H1 (cell line): ENCODE measurements at regions not wholly inside any gene's neighbourhood (a gene's known extent, or its start where the extent isn't known, plus 50 kb on each side); places are given as distances from the start of the nearest gene placed in this dataset.

Experiments used
- CTCF ChIA-PET: fragments of 300-600 bp; sonication (Branson Sonifier 250); formaldehyde crosslinking; loops from one replicate; lab custom pipeline; 2021; ENCODE audit not compliant: partially characterized antibody; lab: Charles Lee
- POLR2A ChIA-PET: fragments of 300-600 bp; sonication (Branson Sonifier 250); formaldehyde crosslinking; loops from one replicate; lab custom pipeline; 2021; ENCODE audit warnings: inconsistent platforms; ENCODE audit not compliant: partially characterized antibody; lab: Charles Lee
- DNase-seq, 2 experiments: peaks; one replicate each; pipeline versions ENCODE4 v3.0.0 to v3.0.0-alpha.2; 2010 to 2022; ENCODE audit warnings: low spot score in 2 of 2, low read depth in 1 of 2, mixed read lengths in 1 of 2
- FAIRE-seq: peaks from 2 replicates; lab custom pipeline; 2011; peaks lifted over from hg19 to GRCh38; lab: Jason Lieb, UNC
- H2AFZ ChIP-seq: 2 replicates; pipeline ENCODE4 v1.8.1; 2012; ENCODE audit warnings: low read length, inconsistent platforms
- H2AK5ac ChIP-seq: 2 replicates; pipeline ENCODE4 v1.6.1; 2013; ENCODE audit warnings: low read depth, low read length
- H2BK120ac ChIP-seq: replicated peaks from 2 replicates; pipeline ENCODE3; 2013; ENCODE audit warnings: low read depth, low read length, inconsistent platforms
- H2BK12ac ChIP-seq: 2 replicates; pipeline ENCODE4 v1.6.1; 2013; ENCODE audit warnings: low read depth, low read length
- H2BK15ac ChIP-seq: 2 replicates; pipeline ENCODE4 v1.6.1; 2013; ENCODE audit warnings: low read length
- H2BK20ac ChIP-seq: 2 replicates; pipeline ENCODE4 v1.6.1; 2013; ENCODE audit warnings: low read length
- H2BK5ac ChIP-seq: 2 replicates; pipeline ENCODE4 v1.6.1; 2013; ENCODE audit warnings: low read depth, low read length
- H3K14ac ChIP-seq: 2 replicates; pipeline ENCODE4 v1.6.1; 2013; ENCODE audit warnings: inconsistent platforms; ENCODE audit not compliant: insufficient read length
- H3K18ac ChIP-seq: 2 replicates; pipeline ENCODE4 v1.6.1; 2013; ENCODE audit warnings: low read length; ENCODE audit errors: extremely low read depth
- H3K23ac ChIP-seq: 2 replicates; pipeline ENCODE4 v1.6.1; 2013; ENCODE audit warnings: inconsistent platforms; ENCODE audit not compliant: insufficient read length
- H3K23me2 ChIP-seq: 2 replicates; pipeline ENCODE4 v1.6.1; 2013; ENCODE audit warnings: low read depth, low read length
- H3K27ac ChIP-seq: 2 replicates; pipeline ENCODE4 v1.6.1; 2011; ENCODE audit warnings: low read depth, low read length, inconsistent platforms
- H3K27me3 ChIP-seq, 4 experiments: replicated peaks in 1 of 4; 1 replicate in 1 of 4; 2 replicates in 3 of 4; pipeline versions ENCODE4 v1.6.1 to v1.8.1; 2011 to 2013; ENCODE audit warnings: low read length in 3 of 4, mild to moderate bottlenecking in 3 of 4, inconsistent platforms in 2 of 4, mixed read lengths in 2 of 4, moderate library complexity in 1 of 4; ENCODE audit not compliant: control insufficient read depth in 3 of 4, insufficient read depth in 3 of 4; ENCODE audit errors: extremely low read depth in 1 of 4
- H3K36me3 ChIP-seq, 4 experiments: 2 replicates each; pipeline versions ENCODE4 v1.6.1 to v1.8.1; 2011 to 2013; ENCODE audit warnings: mild to moderate bottlenecking in 4 of 4, low read length in 3 of 4, moderate library complexity in 2 of 4, control low read depth in 1 of 4, inconsistent platforms in 1 of 4; ENCODE audit not compliant: insufficient read depth in 4 of 4, control insufficient read depth in 2 of 4
- H3K4ac ChIP-seq: replicated peaks from 2 replicates; pipeline ENCODE3; 2013; ENCODE audit warnings: low read length, low read depth, mixed read lengths, inconsistent platforms; ENCODE audit not compliant: insufficient read length
- H3K4me1 ChIP-seq, 4 experiments: replicated peaks in 1 of 4; 1 replicate in 1 of 4; 2 replicates in 3 of 4; pipeline versions ENCODE4 v1.6.1 to v1.8.1; 2011 to 2013; ENCODE audit warnings: low read length in 3 of 4, inconsistent platforms in 2 of 4, mixed read lengths in 1 of 4; ENCODE audit not compliant: insufficient read depth in 4 of 4, control insufficient read depth in 3 of 4
- H3K4me2 ChIP-seq, 2 experiments: 2 replicates each; pipeline versions ENCODE4 v1.6.1 to v1.8.1; 2011 to 2013; ENCODE audit warnings: low read depth in 2 of 2, low read length in 2 of 2, control low read depth in 1 of 2, inconsistent platforms in 1 of 2, mild to moderate bottlenecking in 1 of 2; ENCODE audit not compliant: insufficient read depth in 1 of 2
- H3K4me3 ChIP-seq, 4 experiments: fragments of 200-600, 300-600 bp in 1 of 4; sonication (generic), shearing (Covaris generic), sonication (Bioruptor Twin) in 1 of 4; 2 replicates each; pipeline versions ENCODE4 v1.5.1 to v1.8.1; 2011 to 2016; ENCODE audit warnings: low read length in 4 of 4, low read depth in 3 of 4, control low read depth in 2 of 4, inconsistent platforms in 2 of 4, mild to moderate bottlenecking in 2 of 4, mixed read lengths in 1 of 4, moderate library complexity in 1 of 4; ENCODE audit not compliant: insufficient read depth in 2 of 4; ENCODE audit errors: extremely low read depth in 1 of 4
- H3K56ac ChIP-seq: replicated peaks from 2 replicates; pipeline ENCODE3; 2013; ENCODE audit warnings: low read depth, mild to moderate bottlenecking, mixed read lengths, low read length, inconsistent platforms; ENCODE audit not compliant: insufficient read length
- H3K79me1 ChIP-seq: 2 replicates; pipeline ENCODE4 v1.6.1; 2013; ENCODE audit warnings: low read depth, low read length, control low read depth
- H3K79me2 ChIP-seq, 2 experiments: 2 replicates each; pipeline versions ENCODE4 v1.6.1 to v1.8.1; 2012 to 2013; ENCODE audit warnings: low read length in 2 of 2, mild to moderate bottlenecking in 2 of 2, inconsistent platforms in 1 of 2; ENCODE audit not compliant: insufficient read depth in 2 of 2, control insufficient read depth in 1 of 2
- H3K9ac ChIP-seq, 4 experiments: replicated peaks in 1 of 4; 1 replicate in 1 of 4; 2 replicates in 3 of 4; pipeline versions ENCODE4 v1.6.1 to v1.8.1; 2011 to 2013; ENCODE audit warnings: low read depth in 3 of 4, low read length in 3 of 4, control low read depth in 2 of 4, mild to moderate bottlenecking in 2 of 4, moderate library complexity in 2 of 4, inconsistent platforms in 1 of 4; ENCODE audit errors: extremely low read depth in 1 of 4
- H3K9me3 ChIP-seq, 2 experiments: 2 replicates each; pipeline versions ENCODE4 v1.6.1 to v1.8.1; 2012 to 2013; ENCODE audit warnings: mild to moderate bottlenecking in 2 of 2, moderate library complexity in 2 of 2, control low read depth in 1 of 2, inconsistent platforms in 1 of 2, low read depth in 1 of 2, low read length in 1 of 2, mixed read lengths in 1 of 2; ENCODE audit not compliant: insufficient read depth in 2 of 2
- H4K20me1 ChIP-seq, 2 experiments: replicated peaks in 1 of 2; 2 replicates each; pipeline versions ENCODE3 to v1.8.1; 2011 to 2013; ENCODE audit warnings: inconsistent platforms in 2 of 2, low read length in 2 of 2, mild to moderate bottlenecking in 1 of 2; ENCODE audit not compliant: insufficient read depth in 2 of 2, control insufficient read depth in 1 of 2
- H4K5ac ChIP-seq: 2 replicates; pipeline ENCODE4 v1.6.1; 2013; ENCODE audit warnings: low read length, low read depth, mixed read lengths, inconsistent platforms; ENCODE audit not compliant: insufficient read length
- H4K8ac ChIP-seq: 2 replicates; pipeline ENCODE4 v1.8.0; 2013; ENCODE audit warnings: mild to moderate bottlenecking, moderate library complexity, low read length, inconsistent platforms; ENCODE audit not compliant: insufficient read depth; ENCODE audit errors: extremely low read depth
- H4K91ac ChIP-seq: replicated peaks from 2 replicates; pipeline ENCODE3; 2013; ENCODE audit warnings: low read length, mixed read lengths, inconsistent platforms; ENCODE audit not compliant: insufficient read length
- ATF2 ChIP-seq: IDR thresholded peaks from 2 replicates; pipeline ENCODE4 v1.6.1; 2012; ENCODE audit warnings: low read length, inconsistent platforms
- CBX8 ChIP-seq: fragments of 300-800, 300-1000 bp; sonication (generic); IDR thresholded peaks from 2 replicates; pipeline ENCODE4 v1.7.1; 2016; ENCODE audit warnings: low read depth, low read length, borderline replicate concordance
- CREB1 ChIP-seq: IDR thresholded peaks from 2 replicates; pipeline ENCODE4 v1.6.1; 2012; ENCODE audit warnings: inconsistent platforms
- CTCF ChIP-seq, 3 experiments: IDR thresholded peaks; 1 replicate in 2 of 3; 2 replicates in 1 of 3; pipeline versions ENCODE4 v1.5.1 to v1.6.1; 2011; ENCODE audit warnings: low read length in 3 of 3, mild to moderate bottlenecking in 3 of 3, inconsistent platforms in 2 of 3, low read depth in 1 of 3, moderate library complexity in 1 of 3; ENCODE audit not compliant: insufficient read depth in 1 of 3; ENCODE audit errors: control extremely low read depth in 1 of 3
- JUND ChIP-seq: IDR thresholded peaks from 2 replicates; pipeline ENCODE4 v1.6.1; 2011; ENCODE audit warnings: mild to moderate bottlenecking, improper control_type of control experiment, low read length
- RFX5 ChIP-seq: IDR thresholded peaks from 2 replicates; pipeline ENCODE4 v1.6.1; 2011; ENCODE audit warnings: low read depth, low read length, improper control_type of control experiment, borderline replicate concordance
- SP4 ChIP-seq: IDR thresholded peaks from 2 replicates; pipeline ENCODE4 v1.6.1; 2012; ENCODE audit warnings: low read length, inconsistent platforms
- TAF1 ChIP-seq: IDR thresholded peaks from 2 replicates; pipeline ENCODE4 v1.6.1; 2011; ENCODE audit warnings: mild to moderate bottlenecking, low read depth, low read length
- TBP ChIP-seq: IDR thresholded peaks from 2 replicates; pipeline ENCODE4 v1.6.1; 2011; ENCODE audit warnings: low read depth, low read length, improper control_type of control experiment
- TEAD4 ChIP-seq: IDR thresholded peaks from 2 replicates; pipeline ENCODE4 v1.6.1; 2012; ENCODE audit warnings: low read depth, low read length, inconsistent platforms, mixed read lengths
- ZNF274 ChIP-seq: IDR thresholded peaks from 2 replicates; pipeline ENCODE4 v1.7.0; 2012; ENCODE audit warnings: low read length, borderline replicate concordance; ENCODE audit errors: extremely low read depth
- WGBS, 2 experiments: shearing (Covaris generic) in 1 of 2; methylation state at CpG; one replicate each; pipeline versions ENCODE4 v1.1.6 to v1.1.7; 2013 to 2015; ENCODE audit warnings: low lambda C conversion rate in 2 of 2, mixed read lengths in 2 of 2, inconsistent platforms in 1 of 2, low coverage in 1 of 2, missing lambda C conversion rate in 1 of 2; ENCODE audit not compliant: insufficient replicate concordance in 2 of 2, insufficient coverage in 1 of 2, insufficient read length in 1 of 2; ENCODE audit errors: extremely low coverage in 1 of 2, missing lambda C conversion rate in 1 of 2; 5-methylcytosine and 5-hydroxymethylcytosine counted together

GRCh38 chr6:4511641-4512020, 264.6 kb upstream of the CDYL start:
- H4K5ac ChIP-seq: no peak overlapping the region
- FAIRE-seq: no peak
- no peak overlapping the region for H3K4me2 ChIP-seq
- no peaks in the 10 kb centered on the region for H3K79me2 ChIP-seq
- no peak overlapping the region for H2AK5ac ChIP-seq
- no peak overlapping the region for H3K9ac ChIP-seq
- no peaks in the 10 kb centered on the region for H3K9me3 ChIP-seq
- 98% methylated on average over 5 of the region's 5 CpGs; no CpG with 5 or more reads in 1 of the 2 experiments for WGBS, 2 experiments
- no peak overlapping the region for H3K4me3 ChIP-seq
- H4K8ac ChIP-seq: no peak overlapping the region
- ChIA-PET CTCF (interaction anchor here (1.0 to 1.2 kb wide), 2 partner anchors 25 to 47 kb away, joined by 3 read pairs; no protein-coding TSS in a partner anchor), POLR2A (interaction anchor here (1.2 kb wide), 1 partner anchor 21 kb away, joined by 3 read pairs; no protein-coding TSS in a partner anchor)
- H2BK20ac ChIP-seq: no peak overlapping the region
- peak overlapping the region; percentile 92; the same call in 1 of the 2 replicates for H2BK12ac ChIP-seq
- H3K4ac ChIP-seq: no peak overlapping the region
- H3K23me2 ChIP-seq: no peaks in the 10 kb centered on the region
- H3K14ac ChIP-seq: no peak overlapping the region
- peaks cover 0 to 12% (median 0%) of the 10 kb centered on the region in 4 experiments; a peak in 3 of 7 replicates for H3K4me1 ChIP-seq
- H2BK120ac ChIP-seq: no peak overlapping the region
- H3K27ac ChIP-seq: no peak overlapping the region
- H3K56ac ChIP-seq: no peak overlapping the region
- no peak overlapping the region for H2AFZ ChIP-seq
- H3K23ac ChIP-seq: no peak overlapping the region
- no peaks in the 10 kb centered on the region for H3K27me3 ChIP-seq
- H3K18ac ChIP-seq: 0 out of 2 replicates have a peak overlapping the region, but pooled peaks have one; percentile 44
- H4K91ac ChIP-seq: peak overlapping the region; percentile 63
- DNase-seq: no peak
- H2BK5ac ChIP-seq: no peak overlapping the region
- no peaks in the 10 kb centered on the region for H3K36me3 ChIP-seq
- no peaks in the 10 kb centered on the region for H4K20me1 ChIP-seq
- no peaks in the 10 kb centered on the region for H3K79me1 ChIP-seq
- H2BK15ac ChIP-seq: no peak overlapping the region
- TF ChIP-seq TAF1: no peak
- TF ChIP-seq TEAD4: no peak
- TF ChIP-seq CTCF (IDR thresholded peaks at IDR 0.05; ENCODE audit: control extremely low read depth in 1 of 3, insufficient read depth in 1 of 3, low read depth in 1 of 3, low read length in 3 of 3): no peak
- no peak for TF ChIP-seq ATF2
- TF ChIP-seq RFX5: no peak
- no peak for TF ChIP-seq CBX8
- TF ChIP-seq TBP: no peak
- TF ChIP-seq ZNF274: no peak
- no peak for TF ChIP-seq CREB1
- TF ChIP-seq JUND: no peak
- TF ChIP-seq SP4: no peak
